ENCODE measurements at regions not wholly inside any gene's neighbourhood (a gene's known extent, or its start where the extent isn't known, plus 50 kb on each side); places are given as distances from the start of the nearest gene placed in this dataset.

DNA sequence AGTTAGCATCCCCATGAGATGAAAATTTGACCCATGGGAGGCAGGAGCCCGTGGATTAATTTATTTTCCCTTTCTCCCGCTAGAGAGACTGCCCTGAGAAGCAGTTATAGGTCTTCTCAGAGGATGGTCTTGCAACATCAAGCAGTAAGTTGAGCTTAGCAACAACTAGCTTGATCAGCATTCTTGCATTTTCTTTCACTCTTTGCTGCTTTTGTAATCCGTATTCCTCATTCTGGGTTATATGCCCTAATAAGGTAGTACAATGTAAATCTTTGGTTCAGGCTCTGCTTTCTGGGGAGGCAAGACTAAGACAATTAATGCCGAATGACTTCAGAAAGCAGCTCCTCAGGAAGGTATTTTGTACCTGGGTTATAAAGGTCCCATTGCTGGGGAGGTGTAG is 146.8 kb downstream of the FZD1 start:
- TF ChIP-seq EP300 (IDR thresholded peaks at IDR 0.05) (no peak), CTCF (IDR thresholded peaks at IDR 0.05) (no peak), POLR2A (IDR thresholded peaks at IDR 0.05) (no peak)
